Superior temporal gyrus (tissue), 1 donor: ENCODE measurements at regions not wholly inside any gene's neighbourhood (a gene's known extent, or its start where the extent isn't known, plus 50 kb on each side); places are given as distances from the start of the nearest gene placed in this dataset.

Source experiments
- DNase-seq: peaks from one replicate; pipeline ENCODE4 v3.0.0-alpha.2; 2016; ENCODE audit errors: extremely low spot score

DNA sequence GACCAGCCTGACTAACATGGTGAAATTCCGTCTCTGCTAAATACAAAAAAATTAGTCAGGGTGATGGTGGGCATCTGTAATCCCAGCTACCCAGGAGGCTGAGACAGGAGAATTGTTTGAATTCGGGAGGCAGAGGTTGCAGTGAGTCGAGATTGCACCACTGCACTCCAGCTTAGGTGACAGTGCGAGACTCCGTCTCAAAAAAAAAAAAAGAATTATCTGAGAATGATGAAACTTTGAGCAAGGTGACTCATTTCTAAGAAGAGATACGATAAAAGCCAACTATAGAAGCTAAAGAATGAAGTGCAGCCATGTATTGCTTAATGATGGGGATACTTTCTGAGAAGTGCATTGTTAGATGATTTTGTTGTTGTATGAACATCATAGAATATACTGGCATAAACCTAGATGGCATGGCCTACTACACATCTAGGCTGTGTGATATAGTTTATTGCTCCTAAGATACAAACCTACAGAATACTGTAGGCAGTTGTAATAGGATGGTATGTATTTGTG lies 64.7 kb downstream of the SNRPE start:
- DNase-seq, result no peak

DNA sequence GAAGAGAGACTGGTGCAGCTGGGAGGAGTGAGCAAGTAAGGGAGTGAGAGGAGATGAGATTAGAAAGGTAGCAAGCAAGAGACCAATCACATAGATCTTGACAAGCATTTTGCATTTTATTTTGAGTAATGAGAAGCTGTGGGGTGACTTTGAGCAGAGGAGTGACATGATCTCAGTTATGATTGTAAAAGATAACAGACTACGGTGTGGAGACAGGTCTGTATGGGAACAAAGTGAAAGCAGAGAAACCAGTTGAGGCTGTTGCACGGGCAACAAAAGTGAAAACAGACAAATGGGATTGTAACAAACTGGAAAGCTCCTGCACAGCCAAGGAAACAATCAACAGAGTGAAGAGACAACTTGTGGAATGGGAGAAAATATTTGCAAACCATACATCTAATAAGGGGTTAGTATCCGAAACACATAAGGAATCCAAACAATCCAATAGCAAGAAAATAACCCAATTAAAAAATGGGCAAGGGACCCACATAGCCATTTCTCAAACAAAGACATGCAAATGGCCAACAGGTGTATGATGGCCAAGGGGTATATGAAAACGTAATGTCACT lies 68.4 kb downstream of the SNRPE start:
- no peak for DNase-seq

DNA sequence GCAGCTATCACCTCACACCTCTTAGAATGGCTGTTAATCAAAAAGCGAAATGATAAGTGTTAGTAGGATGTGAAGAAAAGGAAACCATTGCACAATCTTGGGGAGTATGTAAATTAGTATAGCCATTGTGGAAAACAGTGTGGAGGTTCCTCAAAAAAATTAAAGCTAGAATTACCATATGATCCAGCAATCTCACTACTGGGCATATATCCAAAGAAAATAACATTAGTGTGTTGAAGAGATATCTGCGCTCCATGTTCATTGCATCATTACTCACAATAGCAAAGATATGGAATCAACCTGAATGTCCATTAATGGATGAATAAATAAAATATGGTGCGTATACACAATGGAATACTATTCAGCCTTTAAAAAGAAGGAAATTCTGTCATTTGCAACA lies 68.9 kb downstream of the SNRPE start:
- DNase-seq, result no peak

DNA sequence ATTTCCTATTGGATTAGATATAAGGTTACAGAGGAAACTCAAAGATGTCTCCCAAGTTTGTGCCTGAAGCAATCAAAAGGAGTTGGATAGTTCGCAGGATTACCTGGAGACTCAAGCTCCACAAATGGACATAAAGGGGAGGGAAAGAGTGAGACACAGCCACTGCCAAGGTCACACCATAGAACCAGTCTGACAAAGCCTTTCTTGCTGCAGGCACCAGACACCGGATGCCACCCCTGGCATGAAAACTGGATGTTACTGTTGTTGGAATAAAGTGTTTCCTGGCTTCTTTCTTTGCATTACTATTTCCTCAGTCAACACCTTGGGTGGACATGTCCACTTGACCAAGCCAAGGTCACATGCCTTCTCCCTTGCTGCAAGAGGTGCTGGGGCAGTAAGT lies 70.6 kb downstream of the SNRPE start:
- DNase-seq, result no peak

DNA sequence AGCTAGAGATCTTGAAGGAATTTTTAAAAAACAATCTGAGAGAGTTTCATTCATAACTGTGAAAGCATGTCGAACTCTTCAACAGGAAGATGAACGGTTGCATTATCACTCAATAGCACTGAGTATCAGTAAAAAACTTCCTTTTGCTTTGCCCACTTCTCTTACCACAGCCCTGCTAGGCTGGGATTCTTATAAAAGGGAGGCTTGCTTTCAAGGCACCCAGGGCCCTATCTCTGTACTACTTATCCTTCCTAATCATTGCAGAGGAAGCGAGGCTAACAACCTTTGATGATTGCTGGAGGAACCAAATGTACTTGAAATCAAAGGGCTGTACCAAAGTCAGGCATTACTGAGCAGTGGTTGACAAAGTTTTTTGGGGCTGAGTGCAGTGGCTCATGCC lies 71.2 kb downstream of the SNRPE start:
- DNase-seq, result no peak

DNA sequence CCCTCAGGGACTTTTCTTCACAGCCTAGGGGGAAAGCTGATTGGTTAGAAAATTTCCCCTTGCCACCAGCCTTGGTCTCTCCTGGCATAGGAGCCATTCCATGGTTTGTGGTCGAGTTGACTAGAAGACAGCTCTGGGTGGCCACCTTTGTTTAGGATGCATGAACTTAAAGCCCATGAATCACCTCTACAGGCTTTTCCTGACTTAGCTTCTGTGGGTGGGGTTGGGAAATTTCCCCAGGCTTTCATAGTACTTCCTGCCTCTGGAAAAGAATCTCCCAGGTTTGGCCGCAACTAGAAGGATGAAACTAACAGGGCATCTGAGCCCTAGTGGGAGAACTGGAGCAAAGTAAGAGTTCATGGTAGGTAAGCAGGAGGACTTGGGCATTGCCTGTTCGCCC lies 72.6 kb downstream of the SNRPE start:
- no peak for DNase-seq

DNA sequence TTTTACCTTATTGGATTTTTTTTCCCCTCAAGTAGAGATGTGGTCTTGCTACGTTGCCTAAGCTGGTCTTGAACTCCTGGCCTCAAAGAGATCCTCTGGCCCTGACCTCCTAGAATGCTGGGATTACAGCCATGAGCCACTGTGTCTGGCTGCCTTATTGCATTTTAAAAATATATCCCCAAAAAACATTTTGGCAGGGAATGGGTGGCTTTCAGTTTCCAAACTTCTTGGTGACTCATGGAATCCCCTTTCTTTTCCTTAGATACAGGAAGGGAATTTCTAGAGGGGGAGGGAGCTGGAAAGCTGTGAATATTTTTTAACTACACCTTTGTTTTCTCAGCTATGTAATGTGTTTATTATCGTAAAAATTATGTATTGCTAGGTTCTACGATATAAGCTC lies 73.3 kb downstream of the SNRPE start:
- DNase-seq, result no peak

DNA sequence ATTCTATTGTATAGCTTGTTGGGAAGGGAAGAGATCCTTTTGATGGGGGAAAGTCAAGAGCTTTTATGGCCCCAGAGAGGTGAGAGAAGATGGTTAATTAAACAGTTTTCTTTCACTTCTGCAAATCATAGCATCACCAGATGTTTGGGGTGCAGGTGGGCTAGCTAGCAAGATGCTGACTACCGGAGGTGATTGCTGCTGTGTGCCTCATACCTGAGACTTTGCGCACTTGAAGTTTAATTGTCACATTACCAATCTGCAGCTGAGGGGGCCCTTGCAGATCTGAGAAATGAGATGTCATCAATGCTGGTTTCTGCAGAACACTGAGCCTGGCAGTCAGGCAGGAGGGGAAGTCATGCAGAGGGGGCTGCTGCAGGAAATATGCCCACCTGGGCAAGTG lies 73.9 kb downstream of the SNRPE start:
- DNase-seq, result no peak

DNA sequence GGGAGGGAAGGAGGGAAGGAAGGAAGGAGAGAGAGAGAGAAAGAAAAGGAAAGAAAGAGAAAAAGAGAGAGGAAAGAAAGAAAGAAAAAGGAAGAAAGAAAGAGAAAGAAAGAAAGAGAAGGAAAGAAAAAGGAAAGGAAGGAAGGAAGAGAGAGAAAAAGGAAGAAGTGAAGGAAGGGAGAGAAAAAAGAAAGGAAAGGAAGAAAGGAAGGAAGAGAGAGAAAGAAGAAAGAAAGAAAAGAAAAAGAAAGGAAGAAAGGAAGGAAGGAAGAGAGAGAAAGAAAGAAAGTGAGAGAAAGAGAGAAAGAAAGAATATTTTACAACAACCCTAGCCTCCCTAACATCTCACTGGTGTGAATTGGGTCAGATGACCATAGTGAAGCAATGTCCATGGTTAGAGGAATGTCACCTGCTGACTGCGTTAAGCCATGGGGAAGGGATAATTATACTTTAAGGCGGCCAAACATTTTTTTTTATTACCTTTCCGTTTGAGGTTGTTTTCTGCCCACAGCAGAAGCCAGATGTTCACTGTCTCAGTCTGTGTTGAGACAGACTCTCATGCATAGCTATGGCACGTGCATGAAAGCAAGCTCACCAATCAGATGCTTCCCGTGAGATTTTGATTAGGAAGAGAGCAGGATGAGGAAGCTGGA lies 76.4 kb downstream of the SNRPE start:
- no peak for DNase-seq

DNA sequence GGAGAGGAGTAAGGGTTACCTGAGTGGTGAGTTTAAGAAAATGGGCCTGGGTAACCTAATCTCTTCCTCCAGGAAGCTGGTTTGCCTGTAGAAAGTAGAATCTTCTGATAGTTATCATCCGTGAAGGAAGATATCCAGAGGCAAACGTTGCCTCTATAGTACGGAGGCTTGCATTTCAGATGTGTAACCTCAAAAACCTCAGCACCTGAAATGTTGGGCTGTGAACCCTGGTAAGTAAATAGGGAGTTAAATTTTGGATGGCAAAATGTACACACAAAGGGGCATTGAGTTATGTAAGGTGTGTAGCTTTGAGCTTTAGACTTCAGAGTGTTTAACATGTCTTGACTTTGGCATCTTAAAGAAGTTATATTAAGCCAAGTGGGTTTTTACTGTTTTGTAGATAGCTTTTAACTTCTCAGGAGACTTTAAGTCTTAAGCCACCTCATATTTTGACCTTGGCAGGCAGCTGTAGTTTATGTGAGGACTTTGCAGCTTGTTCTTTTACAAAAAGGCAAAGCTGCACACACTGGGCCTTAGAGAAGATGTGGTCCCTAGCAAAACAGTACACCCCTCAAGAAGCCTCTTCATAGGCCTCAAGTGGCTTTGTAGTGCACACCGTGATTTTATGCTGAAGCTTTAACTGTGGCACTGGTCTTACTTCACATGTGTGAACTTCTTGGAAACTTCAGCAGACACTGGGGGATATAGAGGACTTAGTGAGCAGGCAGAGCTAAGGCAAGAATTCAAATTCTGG lies 83.4 kb downstream of the SNRPE start:
- DNase-seq, result no peak

DNA sequence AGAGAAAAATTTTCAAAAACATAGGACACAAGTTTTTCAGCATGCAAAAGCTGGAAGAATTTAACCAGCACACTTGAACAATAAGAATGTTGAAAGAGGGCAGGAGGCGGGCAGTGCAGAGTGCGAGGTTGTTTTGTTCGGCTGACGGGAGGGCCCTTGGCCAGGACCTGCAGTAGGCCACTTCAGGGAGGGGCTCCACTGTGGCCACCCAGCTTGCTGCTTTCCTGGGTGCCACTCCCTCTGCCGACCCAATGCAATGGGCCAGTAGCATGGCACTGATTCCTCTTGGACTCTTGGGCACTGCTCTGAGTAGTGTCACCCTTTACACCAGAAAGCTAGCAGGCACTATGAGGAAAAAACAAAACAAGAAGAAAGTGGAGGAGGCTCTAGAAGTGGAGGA lies 92.9 kb downstream of the SNRPE start:
- DNase-seq, result no peak

DNA sequence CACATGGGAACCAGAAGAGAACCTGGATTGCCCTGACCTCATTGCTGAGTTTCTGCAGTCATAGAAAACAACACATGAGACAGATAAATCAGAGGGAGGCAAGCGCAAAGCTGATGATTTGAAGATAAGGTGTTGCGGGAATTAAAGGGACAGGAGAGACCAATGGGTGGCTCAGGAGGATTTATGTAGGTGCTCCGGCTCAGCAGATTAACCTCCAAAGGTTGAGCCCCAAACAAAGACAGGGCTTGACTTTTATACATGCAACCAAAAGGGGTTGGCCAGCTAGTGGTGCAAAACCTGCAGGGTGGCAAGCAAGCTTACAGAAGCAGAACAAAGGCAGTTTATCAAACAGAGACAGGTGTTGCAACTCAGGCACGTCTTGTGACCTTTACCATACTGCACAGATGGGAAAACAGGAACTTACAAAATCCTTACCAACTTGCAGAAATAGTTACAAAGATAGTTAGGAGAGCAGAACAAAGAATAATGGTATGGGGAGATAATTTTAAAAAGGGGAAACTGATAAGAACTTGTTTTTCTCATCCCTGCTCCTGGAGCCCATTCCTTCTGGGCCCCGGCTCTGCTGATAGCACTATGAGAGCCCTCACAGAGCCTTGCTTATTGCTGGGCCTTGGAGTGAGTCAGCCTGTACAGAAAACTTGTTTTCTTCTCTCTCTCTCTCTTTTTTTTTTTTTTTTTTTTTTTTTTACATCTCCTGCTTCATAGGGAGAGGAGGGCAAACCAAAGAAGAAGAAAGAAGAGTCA lies 93.6 kb downstream of the SNRPE start:
- no peak for DNase-seq

DNA sequence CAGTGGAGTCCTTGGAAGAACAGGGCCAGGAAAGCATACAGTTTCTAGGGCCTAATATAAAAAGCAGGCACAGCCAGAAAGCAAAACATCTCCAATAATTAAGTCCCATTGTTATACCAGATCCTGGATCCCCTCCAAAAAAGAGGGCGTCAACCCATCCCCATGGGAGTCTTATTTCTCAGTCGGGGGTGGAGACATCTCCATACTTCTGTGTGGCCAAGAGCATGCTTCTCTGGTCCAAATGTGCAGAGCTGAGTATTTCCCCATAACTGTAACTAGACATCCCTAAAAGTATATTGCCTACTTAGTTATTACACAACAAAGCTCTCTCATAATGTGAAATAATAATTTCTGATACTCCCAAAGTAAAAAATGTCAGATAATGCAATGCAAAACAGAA lies 104.2 kb upstream of the SOX13 start:
- DNase-seq, result no peak

DNA sequence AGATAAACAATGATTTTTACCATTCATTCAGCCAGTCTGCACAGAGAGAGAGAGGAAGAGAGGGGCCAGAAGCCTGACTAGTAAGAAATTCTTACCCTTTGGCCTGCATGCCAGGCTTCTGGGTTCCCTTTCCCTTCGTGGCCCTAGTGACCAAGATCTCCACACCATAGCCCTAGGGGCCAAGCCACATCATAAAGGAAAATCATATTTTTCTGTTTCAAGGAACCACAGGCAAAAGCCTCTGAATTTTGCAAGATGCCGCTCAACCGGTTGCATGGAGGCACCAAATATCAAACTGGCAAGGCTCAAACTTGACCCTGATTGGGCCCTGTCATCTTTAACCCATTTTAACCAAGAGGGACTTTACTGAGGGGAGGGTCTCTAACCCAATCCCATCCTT lies 103.1 kb upstream of the SOX13 start:
- no peak for DNase-seq

DNA sequence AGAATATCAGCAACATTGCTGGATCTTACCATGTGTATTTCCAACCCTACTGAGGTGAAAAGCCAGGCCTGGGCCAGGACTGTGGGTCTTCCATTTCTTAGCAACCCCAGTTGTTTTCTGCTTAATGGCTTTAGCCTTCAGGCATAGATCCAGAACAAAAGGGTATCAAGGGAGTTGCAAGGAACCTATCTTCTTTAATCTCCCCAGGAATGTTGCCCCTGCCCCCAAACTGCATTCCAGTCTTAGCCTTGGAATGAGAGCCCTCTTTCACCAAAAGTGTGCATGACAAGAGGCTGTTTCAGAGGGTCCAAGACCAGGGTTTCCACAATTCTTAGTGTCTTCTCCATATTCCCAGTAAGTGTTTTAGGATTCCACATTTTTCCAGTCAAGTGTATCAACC lies 87.9 kb upstream of the SOX13 start:
- DNase-seq, result no peak

DNA sequence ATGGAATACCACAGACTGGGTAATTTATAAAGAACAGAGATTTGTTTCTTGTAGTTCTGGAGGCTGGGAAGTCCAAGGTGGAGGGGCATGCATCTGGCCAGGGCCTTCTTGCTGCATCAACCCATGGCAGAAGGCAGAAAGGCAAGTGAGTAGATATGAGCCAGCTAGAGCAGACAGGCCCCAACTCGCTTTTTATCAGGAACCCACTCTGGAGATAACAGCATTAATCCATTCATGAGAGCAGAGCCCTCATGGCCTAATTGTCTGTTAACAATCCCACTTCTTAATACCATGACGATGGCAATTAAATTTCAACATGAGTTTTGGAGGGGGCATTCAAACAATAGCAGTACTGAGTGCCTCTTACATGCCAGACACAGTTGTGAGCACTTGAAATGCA lies 87.2 kb upstream of the SOX13 start:
- no peak for DNase-seq

DNA sequence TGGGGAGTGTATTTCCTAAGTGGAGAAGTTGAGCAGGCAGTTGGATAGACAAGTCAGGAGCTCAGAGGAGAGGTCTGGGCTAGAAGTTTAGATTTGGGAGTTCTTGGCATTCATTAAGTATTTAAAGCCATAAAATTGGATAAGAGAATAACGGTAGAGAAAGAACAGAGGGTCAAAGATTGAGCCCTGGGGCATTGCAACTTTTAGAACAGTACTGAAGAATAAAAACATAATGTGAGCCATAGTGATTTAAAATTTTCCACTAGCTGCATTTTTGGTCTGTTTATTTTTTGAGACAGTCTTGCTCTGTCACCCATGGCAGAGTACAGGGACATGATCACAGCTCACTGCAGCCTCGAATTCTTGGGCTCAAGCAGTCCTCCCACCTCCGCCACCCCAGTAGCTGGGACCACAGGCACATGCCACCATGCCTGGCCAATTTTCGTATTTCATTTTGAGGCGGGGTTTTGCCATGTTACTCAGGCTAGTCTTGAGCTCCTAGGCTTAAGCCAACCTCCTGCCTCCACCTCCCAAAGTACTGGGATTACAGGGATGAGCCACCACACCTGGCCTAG lies 85.9 kb upstream of the SOX13 start:
- DNase-seq, result no peak

DNA sequence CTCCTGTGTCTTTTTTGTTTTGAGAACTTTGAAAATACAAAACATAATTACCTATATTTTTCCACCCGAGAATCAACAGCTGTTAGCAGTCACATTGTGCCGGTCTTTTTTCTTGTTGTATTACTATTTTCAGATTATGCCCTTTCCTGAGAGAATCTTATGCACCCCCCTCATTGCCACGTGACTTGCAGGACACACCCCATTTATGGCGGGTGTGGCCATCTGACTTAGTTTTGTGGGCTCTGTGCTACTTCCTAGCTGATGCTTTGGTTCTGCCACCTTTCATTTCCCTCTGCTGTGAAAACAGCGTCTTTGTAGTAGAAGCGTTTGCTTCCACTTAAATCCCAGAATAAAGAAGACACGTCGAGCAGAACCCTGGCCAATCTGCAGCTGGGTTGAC lies 82.8 kb upstream of the SOX13 start:
- no peak for DNase-seq

DNA sequence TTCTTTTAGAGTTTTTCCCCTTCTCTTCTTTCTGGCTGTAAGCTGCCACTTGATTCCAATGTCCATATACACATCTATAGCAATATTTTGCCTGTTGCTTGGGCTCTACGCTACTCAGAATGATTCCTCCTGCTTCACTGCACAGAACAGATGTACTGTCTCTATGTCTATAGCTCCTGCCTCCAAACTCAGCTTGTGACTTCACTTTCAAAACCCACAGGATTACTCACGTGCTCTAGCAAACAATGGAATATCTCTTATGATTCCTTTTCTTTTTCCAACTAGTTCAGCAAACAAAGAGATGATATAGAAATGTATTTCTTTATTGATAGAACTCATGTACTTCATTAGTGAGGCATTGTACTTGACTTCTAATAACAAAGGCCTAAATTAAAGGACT lies 80.5 kb upstream of the SOX13 start:
- no peak for DNase-seq

DNA sequence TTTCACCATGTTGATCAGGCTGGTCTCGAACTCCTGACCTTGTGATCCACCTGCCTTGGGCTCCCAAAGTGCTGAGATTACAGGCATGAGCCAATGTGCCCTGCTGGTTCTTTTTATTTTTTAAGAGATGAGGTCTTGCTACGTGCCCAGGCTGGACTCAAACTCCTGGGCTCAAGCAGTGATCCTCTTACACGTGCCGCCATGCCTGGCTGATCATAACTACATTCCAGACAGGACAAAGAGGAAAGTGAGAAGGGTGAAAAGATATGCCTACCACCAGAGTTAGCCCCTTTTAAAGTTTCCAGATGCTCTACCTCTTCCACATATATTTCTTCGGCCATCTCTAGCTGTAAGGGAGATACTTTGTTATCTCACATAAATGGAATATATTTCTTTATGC lies 79.7 kb upstream of the SOX13 start:
- no peak for DNase-seq

DNA sequence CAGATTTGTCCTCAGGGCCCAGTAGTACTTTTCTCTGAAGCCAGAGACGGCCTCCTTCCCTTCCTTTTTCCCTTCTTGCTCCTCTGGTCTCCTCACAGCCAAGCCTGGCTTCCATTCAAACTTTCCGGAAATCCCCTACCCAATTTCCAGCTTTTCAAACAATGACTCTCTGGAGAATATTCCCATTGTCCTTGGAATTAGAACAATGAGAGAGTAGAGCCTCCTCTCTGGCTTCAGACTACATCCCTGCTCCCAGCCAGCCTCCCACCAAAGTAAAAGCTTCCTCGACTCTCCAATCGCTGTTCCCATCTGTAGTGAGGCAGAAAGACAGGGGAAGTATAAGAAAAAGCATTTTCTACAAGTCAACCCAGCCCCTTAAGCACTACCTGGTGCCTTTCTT lies 77.7 kb upstream of the SOX13 start:
- DNase-seq, result no peak

DNA sequence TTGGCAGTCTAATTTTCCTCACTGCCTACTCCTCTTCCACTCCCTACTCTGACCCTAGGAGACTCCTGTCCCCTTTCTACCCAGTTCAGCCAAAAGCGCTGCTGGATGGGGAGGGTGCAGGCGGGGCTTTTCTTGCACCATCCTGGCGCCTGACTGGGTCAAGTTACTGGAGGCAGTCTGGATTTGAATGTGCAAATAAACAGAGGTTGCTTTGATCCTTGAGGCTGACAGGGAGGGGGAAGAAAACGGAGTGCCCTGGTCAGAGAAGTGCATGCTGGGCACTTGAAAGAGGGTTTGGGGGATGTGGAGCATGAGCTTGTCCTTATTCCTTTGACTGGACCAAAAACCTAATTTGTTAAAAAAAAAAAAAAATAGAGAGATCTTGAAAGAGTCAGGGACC lies 76.8 kb upstream of the SOX13 start:
- peak; percentile 55 for DNase-seq
